ENCODE measurements at regions not wholly inside any gene's neighbourhood (a gene's known extent, or its start where the extent isn't known, plus 50 kb on each side); places are given as distances from the start of the nearest gene placed in this dataset.

- no peak for DNase-seq (ENCODE audit: insufficient read length)
- no peak for TF ChIP-seq POLR2AphosphoS5 (IDR thresholded peaks at IDR 0.05; ENCODE audit: low read depth, low read length)
- no peak for FAIRE-seq
Measured at GRCh38 chr3:177816667-177817208, 619.5 kb upstream of the TBL1XR1 start.

- TF ChIP-seq TAF1 (IDR thresholded peaks at IDR 0.05; ENCODE audit: borderline replicate concordance, low read depth, low read length) (no peak), POLR2A (IDR thresholded peaks at IDR 0.05; ENCODE audit: low read depth, low read length) (no peak), POLR2AphosphoS5 (IDR thresholded peaks at IDR 0.05; ENCODE audit: low read depth, low read length) (no peak)
- no peak for DNase-seq (ENCODE audit: insufficient read length)
- FAIRE-seq, result no peak
Measured at GRCh38 chr3:177817751-177818150, 620.5 kb upstream of the TBL1XR1 start.

GRCh38 chr3:177818712-177819240 is 621.5 kb upstream of the TBL1XR1 start:
- TF ChIP-seq POLR2A (IDR thresholded peaks at IDR 0.05; ENCODE audit: low read depth, low read length) (no peak), POLR2AphosphoS5 (IDR thresholded peaks at IDR 0.05; ENCODE audit: low read depth, low read length) (no peak), TAF1 (IDR thresholded peaks at IDR 0.05; ENCODE audit: borderline replicate concordance, low read depth, low read length) (no peak)
- DNase-seq (ENCODE audit: insufficient read length) (no peak), FAIRE-seq (no peak)

DNA sequence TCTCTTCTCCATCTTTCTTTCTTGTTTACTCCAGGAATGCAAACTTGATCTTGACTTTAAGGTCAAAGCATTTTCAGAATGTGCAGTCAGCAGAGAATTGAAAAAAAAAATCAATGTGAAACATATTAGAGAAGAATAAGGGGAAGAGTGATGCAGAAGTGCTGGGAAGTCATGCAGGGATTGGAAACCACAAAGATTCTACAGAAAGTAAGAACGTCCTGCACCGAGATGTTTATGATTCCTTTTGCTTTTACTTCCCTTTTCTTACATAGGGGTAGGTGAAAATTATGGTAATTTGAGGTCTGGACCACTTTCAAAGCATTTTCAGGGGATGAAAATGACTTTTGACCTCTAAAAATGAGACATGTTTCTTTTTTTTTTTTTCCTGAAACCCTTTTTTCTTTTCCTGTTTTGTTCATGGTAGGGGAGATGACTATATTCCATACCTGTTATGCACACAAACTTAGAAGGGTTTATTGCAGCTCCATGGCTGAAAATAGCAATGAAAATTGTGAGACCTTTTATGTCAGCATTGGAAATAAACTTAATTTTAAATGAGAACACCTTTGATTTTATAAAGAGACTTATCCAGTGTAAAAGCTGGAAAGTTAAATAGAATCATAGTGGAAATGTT is 623.5 kb upstream of the TBL1XR1 start:
- no peak for DNase-seq (ENCODE audit: insufficient read length)
- no peak for TF ChIP-seq POLR2A (IDR thresholded peaks at IDR 0.05; ENCODE audit: low read depth, low read length)
- TF ChIP-seq POLR2AphosphoS5 (IDR thresholded peaks at IDR 0.05; ENCODE audit: low read depth, low read length), result no peak
- no peak for TF ChIP-seq TAF1 (IDR thresholded peaks at IDR 0.05; ENCODE audit: borderline replicate concordance, low read depth, low read length)
- FAIRE-seq, result peak; percentile 50

- DNase-seq (ENCODE audit: insufficient read length) (no peak), FAIRE-seq (no peak)
- TF ChIP-seq TAF1 (IDR thresholded peaks at IDR 0.05; ENCODE audit: borderline replicate concordance, low read depth, low read length) (no peak), POLR2A (IDR thresholded peaks at IDR 0.05; ENCODE audit: low read depth, low read length) (no peak), POLR2AphosphoS5 (IDR thresholded peaks at IDR 0.05; ENCODE audit: low read depth, low read length) (no peak)
Measured at GRCh38 chr3:177822681-177823096, 625.4 kb upstream of the TBL1XR1 start.

DNA sequence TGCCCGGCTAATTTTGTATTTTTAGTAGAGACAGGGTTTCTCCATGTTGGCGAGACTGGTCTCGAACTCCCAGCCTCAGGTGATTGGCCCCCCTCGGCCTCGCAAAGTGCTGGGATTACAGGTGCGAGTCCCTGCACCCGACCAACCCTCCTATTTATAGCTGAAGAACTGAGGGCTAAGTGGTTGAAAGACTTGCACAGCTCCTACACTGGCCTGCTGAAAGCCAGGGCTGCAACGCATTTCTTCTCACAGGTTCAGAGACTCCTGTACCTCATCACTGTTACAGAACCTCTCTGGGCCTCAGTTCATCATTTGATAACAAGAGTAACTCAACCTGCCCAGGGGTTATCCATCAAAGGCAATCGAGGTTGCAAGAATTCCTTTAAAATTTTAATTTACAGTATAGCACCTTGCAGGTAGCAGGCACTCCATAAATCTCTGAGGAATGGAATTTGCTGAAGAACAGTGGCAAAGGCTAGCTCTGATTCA is 626.5 kb upstream of the TBL1XR1 start:
- no peak for TF ChIP-seq POLR2A (IDR thresholded peaks at IDR 0.05; ENCODE audit: low read depth, low read length)
- TF ChIP-seq POLR2AphosphoS5 (IDR thresholded peaks at IDR 0.05; ENCODE audit: low read depth, low read length), result no peak
- no peak for TF ChIP-seq TAF1 (IDR thresholded peaks at IDR 0.05; ENCODE audit: borderline replicate concordance, low read depth, low read length)
- FAIRE-seq, result no peak
- no peak for DNase-seq (ENCODE audit: insufficient read length)

DNA sequence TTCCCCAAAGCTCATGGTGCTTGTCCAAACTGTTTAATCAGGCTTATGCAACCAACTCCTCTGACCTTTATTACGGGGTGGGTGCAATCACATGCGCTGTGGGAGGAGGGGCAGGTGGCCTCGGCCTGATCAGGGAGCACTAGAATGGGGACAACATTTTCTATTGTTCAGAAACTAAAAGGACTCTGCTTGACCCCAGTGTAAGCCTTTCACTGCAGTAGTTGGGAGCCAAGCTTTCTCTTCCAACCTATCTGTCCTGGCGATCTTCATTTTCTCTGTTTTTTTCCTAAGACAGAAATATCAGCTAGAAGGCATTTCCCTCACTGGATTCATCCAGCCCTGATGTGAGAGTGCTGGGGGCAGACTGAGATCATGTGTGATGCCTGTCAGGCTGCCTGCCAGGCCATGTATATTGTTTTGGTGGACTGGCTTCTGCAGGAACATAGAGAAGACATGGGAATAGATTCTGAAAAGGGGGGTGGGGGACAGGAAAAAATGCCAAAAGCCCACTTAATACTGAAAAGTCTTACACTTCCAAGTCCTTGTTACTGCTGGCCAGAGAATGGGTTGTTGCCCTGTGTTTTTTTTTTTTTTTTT is 627.0 kb upstream of the TBL1XR1 start:
- TF ChIP-seq POLR2AphosphoS5 (IDR thresholded peaks at IDR 0.05; ENCODE audit: low read depth, low read length), result no peak
- TF ChIP-seq POLR2A (IDR thresholded peaks at IDR 0.05; ENCODE audit: low read depth, low read length), result no peak
- no peak for TF ChIP-seq TAF1 (IDR thresholded peaks at IDR 0.05; ENCODE audit: borderline replicate concordance, low read depth, low read length)
- FAIRE-seq (no peak), DNase-seq (ENCODE audit: insufficient read length) (no peak)

GRCh38 chr3:177824841-177825240 is 627.6 kb upstream of the TBL1XR1 start:
- no peak for FAIRE-seq
- no peak for DNase-seq (ENCODE audit: insufficient read length)
- no peak for TF ChIP-seq POLR2A (IDR thresholded peaks at IDR 0.05; ENCODE audit: low read depth, low read length)
- no peak for TF ChIP-seq POLR2AphosphoS5 (IDR thresholded peaks at IDR 0.05; ENCODE audit: low read depth, low read length)
- TF ChIP-seq TAF1 (IDR thresholded peaks at IDR 0.05; ENCODE audit: borderline replicate concordance, low read depth, low read length), result no peak

DNA sequence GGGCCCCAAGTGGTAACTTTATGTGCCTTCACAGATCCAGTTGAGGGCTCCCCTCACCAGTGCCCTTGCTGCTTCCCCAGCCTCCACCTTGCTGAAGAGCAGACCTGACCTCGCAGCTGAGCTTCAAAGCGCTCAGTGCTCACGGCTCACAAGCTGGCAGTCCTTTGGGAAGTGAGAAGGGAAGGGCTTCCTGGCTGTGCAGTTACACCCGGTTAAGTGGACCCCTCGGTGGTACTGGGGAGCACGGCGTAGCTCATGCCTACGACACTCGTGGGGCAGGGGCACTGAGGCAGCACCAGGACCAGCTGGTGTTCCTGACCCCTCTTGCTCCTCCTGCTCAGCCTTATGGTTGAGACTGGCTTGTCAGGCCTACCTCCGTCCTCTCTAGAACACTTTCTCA is 629.0 kb upstream of the TBL1XR1 start:
- FAIRE-seq, result no peak
- no peak for DNase-seq (ENCODE audit: insufficient read length)
- no peak for TF ChIP-seq TAF1 (IDR thresholded peaks at IDR 0.05; ENCODE audit: borderline replicate concordance, low read depth, low read length)
- TF ChIP-seq POLR2A (IDR thresholded peaks at IDR 0.05; ENCODE audit: low read depth, low read length), result no peak
- no peak for TF ChIP-seq POLR2AphosphoS5 (IDR thresholded peaks at IDR 0.05; ENCODE audit: low read depth, low read length)

DNA sequence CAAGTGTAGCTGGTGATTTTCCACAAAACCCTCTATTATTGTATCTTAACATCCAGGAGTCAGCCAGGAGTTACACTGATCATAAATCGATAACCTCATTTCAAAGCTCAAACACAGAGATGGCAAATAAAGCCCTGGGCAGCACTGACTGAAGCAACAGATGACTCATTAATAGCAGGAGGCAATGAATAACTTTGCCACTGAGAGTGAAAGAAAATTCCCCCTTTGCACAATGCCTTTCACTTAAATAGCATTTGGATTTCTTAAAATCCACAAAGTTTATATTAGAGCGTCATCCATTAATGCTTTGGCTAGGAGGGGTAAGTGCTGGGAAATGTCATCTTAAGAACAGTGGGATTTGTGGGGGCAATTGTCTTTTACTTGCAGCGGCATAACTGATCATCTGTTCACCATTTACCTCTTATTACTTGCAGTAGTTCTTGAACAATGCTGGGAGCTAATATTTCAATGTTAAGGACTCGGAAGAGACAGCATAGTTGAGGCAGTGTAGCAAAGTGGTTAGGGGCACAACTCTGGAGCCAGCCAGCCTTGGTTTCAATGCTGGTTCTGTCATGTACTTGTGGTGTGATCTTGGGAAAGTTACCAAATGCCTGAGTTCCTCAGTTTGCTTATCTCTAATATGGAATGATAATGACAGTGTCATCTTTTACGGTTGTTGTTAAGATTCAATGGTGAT is 630.4 kb upstream of the TBL1XR1 start:
- no peak for DNase-seq (ENCODE audit: insufficient read length)
- TF ChIP-seq POLR2AphosphoS5 (IDR thresholded peaks at IDR 0.05; ENCODE audit: low read depth, low read length) (no peak), TAF1 (IDR thresholded peaks at IDR 0.05; ENCODE audit: borderline replicate concordance, low read depth, low read length) (no peak), POLR2A (IDR thresholded peaks at IDR 0.05; ENCODE audit: low read depth, low read length) (no peak)
- FAIRE-seq, result no peak

DNA sequence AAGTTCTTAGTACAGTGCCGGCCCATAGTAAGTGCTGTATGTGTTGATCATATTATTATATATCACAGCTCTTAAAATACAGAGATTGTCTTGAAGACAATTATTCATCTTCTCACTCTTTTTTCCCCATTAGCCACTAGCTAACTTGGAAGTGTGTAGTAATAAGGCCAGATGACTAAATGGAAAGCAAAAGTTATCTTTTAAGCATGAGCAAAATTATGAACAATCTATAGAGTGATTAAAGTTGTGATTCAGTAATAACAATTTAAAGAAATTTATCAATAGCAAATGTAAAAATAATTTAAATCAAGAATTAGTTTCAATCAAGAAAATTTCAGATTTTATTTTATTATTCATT is 630.9 kb upstream of the TBL1XR1 start:
- FAIRE-seq (no peak), DNase-seq (ENCODE audit: insufficient read length) (no peak)
- TF ChIP-seq POLR2A (IDR thresholded peaks at IDR 0.05; ENCODE audit: low read depth, low read length) (no peak), POLR2AphosphoS5 (IDR thresholded peaks at IDR 0.05; ENCODE audit: low read depth, low read length) (no peak), TAF1 (IDR thresholded peaks at IDR 0.05; ENCODE audit: borderline replicate concordance, low read depth, low read length) (no peak)
